Keratinocyte (primary cell): ENCODE measurements at regions not wholly inside any gene's neighbourhood (a gene's known extent, or its start where the extent isn't known, plus 50 kb on each side); places are given as distances from the start of the nearest gene placed in this dataset.

ENCODE experiments used
- CTCF ChIP-seq, 3 experiments: IDR thresholded peaks in 1 of 3; conservative IDR thresholded peaks in 1 of 3; optimal IDR thresholded peaks in 1 of 3; 2 replicates in 2 of 3; 3 replicates in 1 of 3; pipeline versions ENCODE3 to v1.5.1; 2011; ENCODE audit warnings: low read length in 3 of 3, mild to moderate bottlenecking in 3 of 3, moderate library complexity in 2 of 3, control low read depth in 1 of 3, inconsistent platforms in 1 of 3; ENCODE audit not compliant: insufficient read depth in 2 of 3; ENCODE audit errors: extremely low read depth in 1 of 3
- EZH2 ChIP-seq: IDR thresholded peaks from one replicate; pipeline ENCODE4 v1.6.1; 2012; ENCODE audit warnings: inconsistent platforms, mild to moderate bottlenecking, low read length, moderate library complexity

DNA sequence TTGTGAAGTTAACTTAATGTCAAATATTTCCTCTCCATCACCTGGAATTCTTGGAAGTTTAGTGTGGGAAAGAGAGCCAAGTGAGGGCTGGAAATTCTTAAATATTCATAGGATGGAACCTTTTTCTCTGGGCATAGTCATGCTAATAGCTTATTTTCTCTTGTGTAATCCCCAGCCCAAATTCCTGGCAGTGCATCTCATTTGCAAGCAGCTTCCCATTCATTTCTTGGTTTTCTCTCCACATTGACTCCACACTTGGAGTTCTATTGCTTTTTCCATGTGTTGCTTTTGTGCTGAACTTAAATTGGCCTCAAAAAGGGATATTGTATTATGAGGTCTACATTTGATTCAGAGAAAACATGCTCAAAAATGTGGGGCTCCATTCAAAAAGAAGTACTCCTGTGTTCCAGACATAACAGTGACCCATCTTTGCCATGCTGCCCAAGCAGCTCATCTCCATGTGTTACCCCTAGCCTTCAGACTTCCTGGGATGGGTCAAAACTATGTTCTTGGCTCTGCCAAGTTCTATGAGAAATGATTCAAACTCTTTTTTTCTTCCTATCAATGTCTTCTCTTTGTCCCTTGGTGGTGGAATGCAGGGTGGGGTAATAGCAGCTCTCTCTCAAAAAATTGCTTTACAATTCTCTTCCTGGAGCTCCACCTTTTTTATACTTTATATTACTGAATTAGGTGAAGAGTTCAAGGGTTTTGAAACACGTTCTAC, 2471.5 kb downstream of the PCDH9 start:
- TF ChIP-seq CTCF (optimal IDR thresholded peaks at IDR 0.05 in 1 of 3, IDR thresholded peaks at IDR 0.05 in 1 of 3, conservative IDR thresholded peaks at IDR 0.05 in 1 of 3; ENCODE audit: extremely low read depth in 1 of 3, insufficient read depth in 2 of 3, low read length in 3 of 3) (no peak), EZH2 (no peak)
